Stimulated activated CD8-positive, alpha-beta memory T cell treated with anti-CD3 and anti-CD28 coated beads, Interleukin-7, amount 100 ng/mL, for 24 hours (primary cell): ENCODE measurements at regions not wholly inside any gene's neighbourhood (a gene's known extent, or its start where the extent isn't known, plus 50 kb on each side); places are given as distances from the start of the nearest gene placed in this dataset.

Source experiments
- DNase-seq: peaks from one replicate; pipeline ENCODE4 v3.0.0-alpha.2; 2020; ENCODE audit warnings: low read depth

- no peak for DNase-seq
Measured at GRCh38 chr20:51335329-51335841, 207.1 kb downstream of the NFATC2 start.

GRCh38 chr20:51334609-51335008, 207.9 kb downstream of the NFATC2 start:
- no peak for DNase-seq

GRCh38 chr20:51333971-51334370, 208.5 kb downstream of the NFATC2 start:
- no peak for DNase-seq

GRCh38 chr20:51333446-51333845, 209.1 kb downstream of the NFATC2 start:
- DNase-seq: no peak

GRCh38 chr20:51331481-51331880, 211.0 kb downstream of the NFATC2 start:
- DNase-seq: no peak

- no peak for DNase-seq
Measured at GRCh38 chr20:51329845-51330244, 212.7 kb downstream of the NFATC2 start.

- DNase-seq: no peak
Measured at GRCh38 chr20:51327251-51327841, 215.2 kb downstream of the NFATC2 start.

GRCh38 chr20:51326201-51326819, 216.2 kb downstream of the NFATC2 start:
- DNase-seq: peak; percentile 30

GRCh38 chr20:51322164-51322707, 220.3 kb downstream of the NFATC2 start:
- DNase-seq: no peak

- DNase-seq: no peak
Measured at GRCh38 chr20:51321343-51322163, 221.0 kb downstream of the NFATC2 start.

GRCh38 chr20:51319522-51319921, 223.0 kb downstream of the NFATC2 start:
- DNase-seq: no peak

- DNase-seq: peak; percentile 37
Measured at GRCh38 chr20:51318058-51318949, 224.2 kb downstream of the NFATC2 start.

- DNase-seq: no peak
Measured at GRCh38 chr20:51315390-51315789, 227.1 kb downstream of the NFATC2 start.

- DNase-seq: no peak
Measured at GRCh38 chr20:51313358-51313827, 229.1 kb downstream of the NFATC2 start.

- no peak for DNase-seq
Measured at GRCh38 chr20:51312480-51312783, 230.1 kb downstream of the NFATC2 start.

- DNase-seq: no peak
Measured at GRCh38 chr20:51311636-51312479, 230.7 kb downstream of the NFATC2 start.

GRCh38 chr20:51310216-51310615, 232.3 kb downstream of the NFATC2 start:
- no peak for DNase-seq

GRCh38 chr20:51309128-51309527, 233.4 kb downstream of the NFATC2 start:
- no peak for DNase-seq

GRCh38 chr20:51306521-51307358, 235.8 kb downstream of the NFATC2 start:
- peak; percentile 63 for DNase-seq

GRCh38 chr20:51306081-51306480, 236.4 kb downstream of the NFATC2 start:
- no peak for DNase-seq
